ENCODE measurements at regions not wholly inside any gene's neighbourhood (a gene's known extent, or its start where the extent isn't known, plus 50 kb on each side); places are given as distances from the start of the nearest gene placed in this dataset.

- TF ChIP-seq CTCF (conservative IDR thresholded peaks at IDR 0.05), result no peak
- TF ChIP-seq ZFX (IDR thresholded peaks at IDR 0.05), result no peak
Observed at GRCh38 chr4:177945268-177945667, 503.0 kb upstream of the AGA start.

All from C4-2B (cell line).